GM21717 (cell line): ENCODE measurements at regions not wholly inside any gene's neighbourhood (a gene's known extent, or its start where the extent isn't known, plus 50 kb on each side); places are given as distances from the start of the nearest gene placed in this dataset.
A peak's percentile ranks its signal among the peaks of the same experiment; 100 is the strongest.
"Not testable (repeated sequence)": the region's sequence is repeated elsewhere in the genome, so short reads cannot be mapped to it uniquely, and the experiment has no call there.

ENCODE experiments used
- ATAC-seq: cut with Tn5 transposase; IDR thresholded peaks from one replicate; pipeline ENCODE4 v1.9.1; 2021; ENCODE audit warnings: mild to moderate bottlenecking, moderate library complexity; ENCODE audit not compliant: unreplicated experiment

DNA sequence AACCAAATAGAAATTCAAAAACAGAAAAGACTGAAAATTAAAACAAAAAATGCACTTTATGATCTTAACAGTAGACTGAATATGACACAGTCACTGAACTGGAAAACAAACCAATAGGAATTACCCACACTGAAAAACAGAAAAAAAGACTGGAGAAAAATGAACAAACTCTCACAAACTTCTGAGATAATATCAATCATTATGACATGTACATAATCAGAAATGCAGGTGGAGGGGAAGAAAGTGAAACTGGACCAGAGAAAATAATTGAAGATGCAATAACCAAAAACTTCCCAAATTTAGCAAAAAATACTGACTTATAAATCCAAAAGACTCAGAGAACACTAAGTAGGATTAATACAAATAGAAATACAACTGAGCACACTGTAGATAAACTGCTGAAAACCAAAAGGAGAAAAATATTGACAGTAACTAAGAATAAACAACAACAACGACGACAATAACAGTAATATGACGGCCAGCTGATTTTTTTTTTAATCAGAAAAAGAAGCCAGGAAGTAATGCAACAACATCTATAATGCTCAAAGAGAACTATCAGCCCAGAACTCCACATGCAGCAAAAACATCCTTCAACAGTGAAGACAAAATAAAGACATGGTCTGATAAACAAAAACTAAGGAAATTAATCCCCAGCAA lies 108.1 kb downstream of the ZFAND4 start:
- ATAC-seq: no peak

DNA sequence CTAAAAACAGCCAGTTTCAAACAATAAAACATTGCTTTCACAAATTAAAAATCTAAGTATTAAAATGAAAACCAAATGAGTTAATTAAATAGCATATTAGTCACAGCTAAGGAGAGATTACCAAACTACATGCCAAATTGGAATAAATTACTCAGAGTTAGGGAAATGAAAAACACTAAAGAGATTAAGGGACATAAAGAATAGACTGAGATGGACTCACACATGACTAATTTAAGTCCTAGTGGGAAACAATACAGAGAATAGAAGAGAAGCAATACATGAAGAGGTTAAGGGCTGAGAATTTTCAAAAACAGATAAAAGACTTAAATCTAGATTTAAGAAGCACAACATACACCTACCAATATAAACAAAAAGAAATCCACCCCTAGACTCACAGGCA lies 110.6 kb downstream of the ZFAND4 start:
- no peak for ATAC-seq

DNA sequence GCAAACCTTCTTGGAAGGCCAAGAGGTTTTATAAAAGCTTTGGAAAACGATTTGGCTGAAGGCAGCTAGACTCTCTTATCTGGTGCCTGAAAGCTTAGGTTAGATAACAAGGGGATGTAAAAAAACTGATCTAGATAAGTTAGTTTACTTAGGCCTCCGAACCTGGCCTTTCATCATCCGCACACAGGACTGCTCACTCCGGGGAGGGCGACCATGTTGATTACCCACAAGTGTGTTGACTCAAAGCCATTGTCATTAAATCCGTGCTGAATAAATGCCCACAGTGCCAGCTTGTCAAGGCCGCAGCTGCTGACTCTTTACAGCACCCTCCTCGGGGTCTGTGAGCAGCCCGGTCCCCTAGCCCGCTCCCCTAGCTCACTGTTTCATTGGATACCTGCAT lies 112.3 kb downstream of the ZFAND4 start:
- no peak for ATAC-seq

DNA sequence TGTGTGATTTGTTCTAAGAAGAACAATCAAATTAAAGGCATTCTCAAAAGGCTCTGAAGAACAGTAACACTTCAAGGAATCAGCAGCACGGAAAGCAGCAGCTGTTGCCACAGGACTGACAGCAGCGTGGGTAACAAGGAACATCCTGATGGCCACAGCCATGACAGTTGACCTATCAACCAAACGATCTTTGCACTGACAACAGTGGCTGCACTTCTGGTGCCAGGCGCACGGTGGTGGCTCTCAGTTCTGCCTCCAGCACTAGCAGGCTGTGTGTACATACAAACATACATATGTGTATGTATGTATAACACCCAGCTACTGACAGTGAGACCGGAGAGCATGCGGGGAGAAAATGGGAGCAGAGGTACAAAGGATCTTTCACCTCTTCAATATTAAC lies 114.1 kb downstream of the ZFAND4 start:
- ATAC-seq: no peak

DNA sequence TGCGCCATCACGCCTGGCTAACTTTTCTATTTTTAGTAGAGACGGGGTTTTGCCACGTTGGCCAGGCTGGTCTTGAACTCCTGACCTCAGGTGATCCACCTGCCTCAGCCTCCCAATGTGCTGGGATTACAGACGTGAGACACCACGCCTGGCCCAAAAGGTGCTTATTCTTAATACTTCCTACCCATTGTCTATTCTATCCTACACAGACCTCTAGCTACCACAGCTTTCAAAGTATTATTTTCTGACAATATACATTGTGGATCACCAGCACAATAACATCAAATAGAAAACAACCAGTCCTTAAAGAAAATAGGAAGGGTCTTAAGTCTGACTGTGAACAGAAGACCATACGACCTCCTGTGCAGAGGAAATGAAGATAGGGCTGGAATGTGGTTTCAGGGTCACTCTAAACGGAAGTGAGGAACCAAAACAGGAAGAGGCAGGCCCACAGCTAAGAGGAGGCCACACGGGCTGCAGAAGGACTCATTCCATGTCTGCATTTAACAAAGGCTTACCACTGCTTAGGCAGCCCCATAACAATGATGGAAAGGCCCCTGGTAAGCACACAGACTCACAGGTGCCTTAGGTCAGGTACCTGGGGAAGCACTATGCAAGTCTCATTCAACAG lies 115.2 kb downstream of the ZFAND4 start:
- ATAC-seq: no peak

DNA sequence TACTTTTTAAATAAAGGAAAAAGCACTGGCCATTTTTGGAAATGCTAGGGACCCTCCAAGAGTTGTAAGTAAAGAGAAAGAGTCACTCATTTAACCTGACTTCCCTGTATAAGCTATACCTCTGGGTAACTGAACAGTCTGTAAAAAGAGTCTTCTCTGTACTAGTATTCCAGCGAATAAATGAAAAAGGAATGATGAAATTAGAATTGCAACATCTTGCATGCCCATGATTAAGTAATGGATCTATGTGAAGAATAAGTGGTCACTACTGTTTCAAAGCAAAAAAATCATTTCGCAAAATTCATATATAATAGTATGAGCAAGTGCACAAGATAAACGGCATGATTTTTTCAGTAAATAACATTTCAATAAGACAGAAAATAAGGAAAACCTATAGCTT lies 116.8 kb downstream of the ZFAND4 start:
- ATAC-seq: no peak

DNA sequence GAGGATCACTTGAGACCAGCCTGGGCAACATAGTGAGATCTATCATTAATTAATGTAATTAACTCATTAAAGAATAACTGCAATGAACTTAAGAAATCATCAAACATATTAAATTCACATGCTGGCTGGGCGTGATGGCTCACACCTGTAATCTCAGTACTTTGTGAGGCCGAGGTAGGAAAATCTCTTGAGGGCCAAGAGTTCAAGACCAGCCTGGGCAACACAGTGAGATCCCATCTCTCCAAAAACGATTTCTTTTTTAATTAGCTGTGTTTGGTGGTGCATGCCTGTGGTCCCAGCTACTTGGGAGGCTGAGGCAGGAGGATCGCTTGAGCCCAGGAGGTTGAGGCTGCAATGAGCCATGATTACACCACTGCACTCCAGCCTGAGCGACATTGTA lies 117.2 kb downstream of the ZFAND4 start:
- ATAC-seq: not testable (repeated sequence)

DNA sequence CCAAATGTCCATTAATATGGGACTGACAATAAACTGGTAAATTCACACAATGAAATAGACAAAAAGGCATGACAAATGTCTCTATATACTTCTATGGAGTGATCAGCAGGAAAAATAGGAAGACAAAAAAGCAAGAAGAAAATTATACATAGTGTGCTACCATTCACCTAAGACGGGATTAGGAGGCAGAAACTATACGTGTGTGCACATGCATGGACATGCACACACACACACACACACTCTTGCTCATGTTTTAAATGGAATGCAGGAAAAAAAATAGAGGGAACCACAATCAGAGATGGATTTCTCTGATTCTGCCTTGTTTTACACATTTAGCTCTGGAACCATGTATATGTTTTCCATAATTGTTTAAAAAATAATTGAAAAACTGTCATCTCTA lies 119.0 kb downstream of the ZFAND4 start:
- no peak for ATAC-seq

DNA sequence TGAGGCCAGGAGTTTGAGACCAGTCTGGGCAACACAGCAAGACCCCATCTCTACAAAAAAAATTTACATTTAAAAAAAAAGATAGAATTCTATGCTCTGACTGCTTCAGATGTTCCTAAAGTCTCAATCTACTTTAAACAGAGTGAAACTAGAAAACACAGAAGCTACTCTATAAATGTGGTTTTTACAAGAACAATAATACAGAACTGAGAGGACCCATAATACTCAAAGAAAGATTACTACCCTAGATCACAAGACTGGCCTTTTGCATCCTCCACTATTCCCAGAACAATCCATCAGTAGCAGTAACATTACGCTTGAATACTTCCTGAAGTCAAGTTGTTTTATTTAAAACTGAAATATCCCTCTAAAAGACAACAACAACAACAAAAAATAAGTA lies 119.4 kb downstream of the ZFAND4 start:
- peak; percentile 59 for ATAC-seq

DNA sequence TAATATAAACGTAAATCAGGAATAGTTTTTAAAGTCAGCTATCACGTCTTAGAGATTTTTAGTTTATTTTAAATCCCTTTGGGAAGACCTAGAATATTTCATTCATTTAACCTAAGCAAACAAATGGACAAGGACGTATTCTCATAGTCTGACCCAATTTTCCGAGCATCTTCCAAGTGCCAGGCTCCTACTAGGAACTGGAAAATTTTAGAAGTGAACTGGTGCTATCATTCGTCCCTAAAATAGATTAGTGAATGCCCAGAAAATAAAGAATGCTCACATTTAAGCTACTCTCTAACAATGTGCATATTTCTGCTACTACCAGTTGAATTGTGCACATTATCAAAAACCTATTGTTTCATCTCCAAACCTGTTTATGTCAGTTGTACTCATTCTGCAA lies 120.1 kb downstream of the ZFAND4 start:
- ATAC-seq: no peak

DNA sequence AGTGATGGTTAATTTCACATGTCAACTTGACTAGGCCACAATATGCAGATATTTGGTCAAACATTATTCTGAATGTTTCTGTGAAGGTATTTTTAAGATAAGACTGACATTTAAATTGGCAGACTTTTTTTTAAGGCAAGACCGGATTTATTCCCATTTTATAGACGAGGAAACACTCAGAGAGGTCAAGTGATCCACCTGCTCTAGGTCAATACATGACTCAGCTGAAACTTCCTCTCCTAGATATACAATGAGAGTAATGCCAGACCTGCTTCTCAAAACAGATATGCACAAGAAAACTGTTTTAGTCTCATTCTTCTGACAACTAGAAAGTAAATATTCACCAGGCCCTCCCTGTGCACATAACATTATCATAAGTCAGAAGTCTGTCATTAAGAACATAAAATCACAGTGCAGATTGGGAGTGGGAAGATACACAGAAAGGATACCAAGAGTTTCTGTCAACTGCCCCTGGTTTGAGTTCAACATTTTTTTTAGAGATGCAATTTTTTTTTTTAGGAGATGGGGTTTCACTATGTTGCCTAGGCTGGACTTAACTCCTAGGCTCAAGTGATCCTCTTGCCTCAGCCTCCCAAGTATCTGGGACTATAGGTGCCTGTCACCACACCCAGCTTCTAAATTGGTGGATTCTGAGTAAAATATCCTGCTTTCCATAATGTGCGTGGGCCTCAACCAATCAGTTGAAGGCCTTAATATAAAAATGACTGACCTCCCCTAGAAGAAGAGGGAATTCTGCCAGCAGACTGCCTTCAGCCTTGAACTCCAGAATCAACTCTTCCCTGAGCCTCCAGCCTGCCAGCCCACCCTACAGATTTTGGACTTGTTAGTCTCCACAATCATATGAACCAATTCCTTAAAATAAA lies 121.4 kb downstream of the ZFAND4 start:
- no peak for ATAC-seq

DNA sequence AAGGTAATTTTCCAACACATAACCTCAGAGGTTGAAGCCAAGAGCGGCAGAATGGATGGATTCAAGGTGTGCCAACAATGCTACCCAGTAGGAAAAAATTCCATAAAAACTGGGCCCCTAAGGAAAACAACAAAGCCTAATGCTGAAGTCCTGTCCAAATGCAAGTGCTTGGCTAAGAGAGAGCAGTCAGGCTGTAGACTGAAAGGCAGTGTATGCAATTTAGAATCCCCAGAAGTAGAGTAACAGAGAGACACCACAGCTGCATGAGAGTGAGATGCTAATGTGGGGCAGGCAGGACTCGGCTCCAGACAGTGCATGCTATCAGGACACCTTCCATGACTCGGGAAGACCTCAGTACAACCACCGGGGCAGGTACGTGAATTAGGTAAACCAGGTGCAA lies 124.5 kb downstream of the ZFAND4 start:
- no peak for ATAC-seq

DNA sequence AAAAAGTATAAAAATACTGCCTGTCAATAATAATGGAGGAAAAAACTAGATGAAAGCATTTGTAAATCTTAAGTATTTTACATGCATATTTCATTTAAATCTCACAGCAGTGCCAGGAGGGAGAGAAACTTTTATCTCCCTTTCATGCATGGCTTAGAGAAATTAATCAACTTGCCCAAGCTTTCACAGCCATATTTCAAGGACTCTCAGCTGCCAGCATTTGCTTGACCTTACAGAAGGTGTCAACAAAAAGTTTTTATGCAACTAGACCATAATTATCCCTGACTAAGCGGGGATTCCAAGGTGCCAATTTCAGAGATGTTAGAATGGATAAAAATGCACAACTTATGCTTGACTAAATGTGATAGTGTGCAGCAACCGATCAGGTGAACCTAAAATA lies 125.4 kb downstream of the ZFAND4 start:
- no peak for ATAC-seq

DNA sequence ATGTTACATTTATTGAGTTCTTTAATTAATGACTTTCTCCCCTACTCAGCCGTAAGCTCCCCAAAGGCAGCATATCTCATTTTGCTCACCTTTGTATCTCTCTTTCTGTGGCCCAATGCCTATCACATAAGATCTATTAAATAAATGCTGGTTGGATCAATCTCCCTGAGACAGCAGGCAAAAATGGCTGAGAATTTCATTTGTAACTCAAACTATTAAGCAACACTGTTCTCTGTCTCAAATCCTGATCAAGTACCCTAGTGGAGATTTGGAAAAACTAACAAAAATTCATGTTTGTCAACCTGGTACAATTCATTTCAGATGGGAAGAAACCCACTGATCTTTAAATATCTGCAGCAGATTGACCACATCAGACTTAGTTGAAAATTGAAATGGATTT lies 127.4 kb downstream of the ZFAND4 start:
- no peak for ATAC-seq

DNA sequence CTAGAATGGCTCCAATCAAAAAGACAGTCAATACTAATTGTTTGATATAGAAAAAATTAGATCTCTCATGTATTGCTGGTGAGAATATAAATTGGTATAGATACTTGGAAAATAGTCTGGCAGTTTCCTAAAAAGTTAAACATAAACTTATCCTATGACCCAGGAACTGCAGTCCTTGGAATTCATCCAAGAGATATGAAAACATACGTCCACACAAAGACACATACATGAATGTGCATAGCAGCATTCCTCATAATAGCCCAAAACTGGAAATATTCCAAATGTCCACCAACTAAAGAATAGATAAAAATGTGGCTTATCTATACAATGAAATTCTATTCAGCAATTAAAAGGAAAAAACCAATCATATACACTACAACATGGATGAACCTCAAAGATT lies 128.4 kb downstream of the ZFAND4 start:
- ATAC-seq: no peak

DNA sequence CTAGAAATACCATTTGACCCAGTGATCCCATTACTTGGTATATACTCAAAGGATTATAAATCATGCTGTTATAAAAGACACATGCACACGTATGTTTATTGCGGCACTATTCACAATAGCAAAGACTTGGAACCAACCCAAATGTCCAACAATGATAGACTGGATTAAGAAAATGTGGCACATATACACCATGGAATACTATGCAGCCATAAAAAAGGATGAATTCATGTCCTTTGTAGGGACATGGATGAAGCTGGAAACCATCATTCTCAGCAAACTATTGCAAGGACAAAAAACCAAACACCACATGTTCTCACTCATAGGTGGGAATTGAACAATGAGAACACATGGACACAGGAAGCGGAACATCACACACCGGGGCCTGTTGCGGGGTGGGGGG lies 131.5 kb downstream of the ZFAND4 start:
- not testable (repeated sequence) for ATAC-seq

DNA sequence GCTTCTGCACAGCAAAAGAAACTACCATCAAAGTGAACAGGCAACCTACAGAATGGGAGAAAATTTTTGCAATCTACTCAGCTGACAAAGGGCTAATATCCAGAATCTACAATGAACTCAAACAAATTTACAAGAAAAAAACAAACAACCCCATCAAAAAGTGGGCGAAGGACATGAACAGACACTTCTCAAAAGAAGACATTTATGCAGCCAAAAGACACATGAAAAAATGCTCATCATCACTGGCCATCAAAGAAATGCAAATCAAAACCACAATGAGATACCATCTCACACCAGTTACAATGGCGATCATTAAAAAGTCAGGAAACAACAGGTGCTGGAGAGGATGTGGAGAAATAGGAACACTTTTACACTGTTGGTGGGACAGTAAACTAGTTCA lies 132.0 kb downstream of the ZFAND4 start:
- not testable (repeated sequence) for ATAC-seq

DNA sequence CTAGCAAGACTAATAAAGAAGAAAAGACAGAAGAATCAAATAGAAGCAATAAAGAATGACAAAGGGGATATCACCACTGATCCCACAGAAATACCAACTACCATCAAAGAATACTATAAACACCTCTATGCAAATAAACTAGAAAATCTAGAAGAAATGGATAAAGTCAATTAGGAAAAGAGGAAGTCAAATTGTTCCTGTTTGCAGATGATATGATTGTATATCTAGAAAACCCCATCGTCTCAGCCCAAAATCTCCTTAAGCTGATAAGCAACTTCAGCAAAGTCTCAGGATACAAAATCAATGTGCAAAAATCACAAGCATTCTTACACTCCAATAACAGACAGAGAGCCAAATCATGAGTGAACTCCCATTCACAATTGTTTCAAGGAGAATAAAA lies 133.0 kb downstream of the ZFAND4 start:
- not testable (repeated sequence) for ATAC-seq

DNA sequence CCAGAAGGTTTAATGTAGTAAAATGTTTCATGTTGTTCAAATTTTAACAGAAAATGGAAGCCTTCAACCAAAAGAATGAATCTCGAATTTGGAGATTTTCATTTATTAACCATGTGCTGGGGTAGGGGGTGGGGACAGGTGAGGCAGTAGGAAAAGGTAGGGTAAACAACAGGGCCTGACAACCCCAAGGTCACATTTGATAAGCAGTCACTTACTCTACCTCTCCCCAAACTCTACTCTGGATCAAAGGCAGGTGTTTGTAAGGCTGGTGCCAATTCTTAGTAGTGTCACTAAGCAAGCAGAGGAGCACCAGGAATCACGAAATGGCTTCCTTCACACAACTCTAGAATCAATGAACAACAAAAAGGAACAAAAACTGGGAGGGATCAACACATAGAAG lies 138.0 kb downstream of the ZFAND4 start:
- no peak for ATAC-seq

DNA sequence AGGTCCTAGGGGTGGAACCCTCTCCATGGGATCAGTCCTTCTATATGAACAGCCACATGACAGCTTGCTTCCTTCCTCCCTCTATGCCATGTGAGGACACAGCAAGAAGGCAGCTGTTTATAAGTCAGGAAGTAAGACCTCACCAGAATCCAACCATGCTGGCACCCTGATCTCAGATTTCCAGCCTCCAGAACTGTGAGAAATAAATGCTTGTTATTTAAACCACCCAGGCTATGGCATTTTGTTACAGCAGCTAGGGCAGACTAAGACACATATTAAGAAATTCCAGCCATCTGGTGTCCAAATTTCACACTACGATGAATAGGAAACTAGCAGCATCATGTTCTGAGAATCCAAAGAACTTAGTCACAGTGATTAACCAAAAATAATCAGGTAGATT lies 140.1 kb downstream of the ZFAND4 start:
- ATAC-seq: no peak

DNA sequence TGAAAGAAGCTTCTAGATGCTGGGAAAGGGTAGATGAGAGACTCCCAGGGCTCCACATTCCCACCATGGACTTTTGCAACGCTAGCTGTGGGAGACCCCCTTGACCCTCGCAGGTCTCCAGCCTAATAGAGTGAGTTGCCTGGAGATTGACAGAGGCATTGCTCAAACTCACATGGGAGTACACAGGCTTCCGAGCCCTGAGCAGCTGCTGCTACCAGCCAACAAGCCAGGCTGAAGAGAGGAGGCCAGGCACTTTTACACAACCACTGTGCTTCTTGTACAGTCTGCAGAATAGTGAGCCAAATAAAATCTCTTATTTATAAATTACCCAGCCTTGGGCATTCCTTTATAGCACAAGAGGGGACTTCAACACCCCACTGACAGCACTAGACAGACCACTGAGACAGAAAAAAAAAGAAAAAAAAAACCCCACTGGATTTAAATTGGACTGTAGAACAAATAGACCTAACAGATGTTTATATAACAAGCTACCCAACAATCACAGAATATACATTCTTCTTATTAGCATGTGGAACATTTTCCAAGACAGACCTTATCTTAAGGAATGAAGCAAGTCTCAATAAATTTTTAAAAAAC lies 146.2 kb downstream of the ZFAND4 start:
- no peak for ATAC-seq

DNA sequence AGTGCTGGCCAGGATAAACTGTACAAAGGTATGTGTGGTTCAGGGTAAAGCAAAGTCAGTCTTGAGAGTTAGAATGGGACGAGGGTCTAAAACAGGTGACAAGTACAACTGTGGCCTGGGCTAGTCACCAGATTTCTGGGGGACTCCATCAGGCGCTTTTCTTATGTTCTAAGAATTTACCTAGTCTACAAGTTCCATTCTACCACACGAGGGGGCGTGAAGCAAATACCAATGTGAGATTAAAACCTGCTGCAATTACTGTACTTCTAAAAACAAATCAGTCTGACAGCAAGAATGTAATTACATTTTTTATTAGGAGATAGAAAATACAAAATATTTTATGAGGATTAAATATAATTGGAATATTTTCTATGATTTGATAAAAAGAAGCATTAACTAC lies 146.5 kb downstream of the ALOX5 start:
- ATAC-seq: no peak
